RWPE2 (cell line): ENCODE measurements at regions not wholly inside any gene's neighbourhood (a gene's known extent, or its start where the extent isn't known, plus 50 kb on each side); places are given as distances from the start of the nearest gene placed in this dataset.

Source experiments
- ATAC-seq: fragments of 200-7000 bp; cut with Tn5 transposase; 3 replicates; pipeline ENCODE4 v1.9.1; 2021; ENCODE audit warnings: low read depth
- DNase-seq: peaks from one replicate; pipeline ENCODE4 v3.0.0-alpha.2; 2020; ENCODE audit warnings: low spot score
- H3K27ac ChIP-seq: fragments of 450-650 bp; 2 replicates; pipeline ENCODE4 v1.5.1; 2017; ENCODE audit warnings: mild to moderate bottlenecking; ENCODE audit not compliant: poor library complexity, severe bottlenecking
- H3K27me3 ChIP-seq: fragments of 250-450 bp; sonication (Bioruptor Pico); 2 replicates; pipeline ENCODE4 v1.5.1; 2021; ENCODE audit warnings: mild to moderate bottlenecking, moderate library complexity; ENCODE audit not compliant: insufficient read depth, poor library complexity, severe bottlenecking
- H3K36me3 ChIP-seq: fragments of 250-450 bp; sonication (Bioruptor Pico); 2 replicates; pipeline ENCODE4 v1.5.1; 2020; ENCODE audit warnings: low read depth, mild to moderate bottlenecking, moderate library complexity
- H3K4me1 ChIP-seq: fragments of 250-450 bp; sonication (Bioruptor Pico); 2 replicates; pipeline ENCODE4 v1.5.1; 2021; ENCODE audit warnings: mild to moderate bottlenecking, moderate library complexity; ENCODE audit not compliant: insufficient read depth, poor library complexity, severe bottlenecking
- H3K4me3 ChIP-seq: fragments of 250-450 bp; sonication (Bioruptor Pico); 2 replicates; pipeline ENCODE4 v1.5.1; 2021; ENCODE audit warnings: mild to moderate bottlenecking, moderate library complexity; ENCODE audit not compliant: severe bottlenecking
- H3K9me3 ChIP-seq: fragments of 250-450 bp; sonication (Bioruptor Pico); 2 replicates; pipeline ENCODE4 v1.5.1; 2021; ENCODE audit warnings: mild to moderate bottlenecking, moderate library complexity; ENCODE audit not compliant: severe bottlenecking
- CTCF ChIP-seq: fragments of 450-650 bp; IDR thresholded peaks from one replicate; pipeline ENCODE4 v1.5.1; 2017; ENCODE audit warnings: mild to moderate bottlenecking, moderate library complexity; ENCODE audit not compliant: poor library complexity, severe bottlenecking

- DNase-seq: no peak
- H3K4me1 ChIP-seq: no peaks in the 10 kb centered on the region
- no peak overlapping the region for H3K27ac ChIP-seq
- no peak overlapping the region for H3K4me3 ChIP-seq
- no peak for ATAC-seq
- no peaks in the 10 kb centered on the region for H3K36me3 ChIP-seq
- no peaks in the 10 kb centered on the region for H3K9me3 ChIP-seq
- TF ChIP-seq CTCF: no peak
- H3K27me3 ChIP-seq: no peaks in the 10 kb centered on the region
These were observed 1145.4 kb downstream of the OLFM4 start for GRCh38 chr13:54173996-54174395.

- ATAC-seq: no peak
These were observed 1146.9 kb downstream of the OLFM4 start for GRCh38 chr13:54175466-54175865.

GRCh38 chr13:54177466-54177865, 1148.9 kb downstream of the OLFM4 start:
- H3K4me1 ChIP-seq: no peaks in the 10 kb centered on the region
- no peaks in the 10 kb centered on the region for H3K27me3 ChIP-seq
- no peaks in the 10 kb centered on the region for H3K36me3 ChIP-seq
- no peak for DNase-seq
- no peaks in the 10 kb centered on the region for H3K9me3 ChIP-seq
- no peak for ATAC-seq
- no peak overlapping the region for H3K27ac ChIP-seq
- no peak for TF ChIP-seq CTCF
- no peak overlapping the region for H3K4me3 ChIP-seq

More at GRCh38 chr13:54175466-54175865, 1146.9 kb downstream of the OLFM4 start:
- Histone ChIP-seq H3K4me1 (no peaks in the 10 kb centered on the region), H3K27me3 (no peaks in the 10 kb centered on the region), H3K27ac (no peak overlapping the region), H3K9me3 (no peaks in the 10 kb centered on the region), H3K4me3 (no peak overlapping the region), H3K36me3 (no peaks in the 10 kb centered on the region)
- DNase-seq: no peak
- no peak for TF ChIP-seq CTCF

GRCh38 chr13:54183166-54183565, 1154.6 kb downstream of the OLFM4 start:
- Histone ChIP-seq H3K4me1 (no peaks in the 10 kb centered on the region), H3K36me3 (no peaks in the 10 kb centered on the region), H3K9me3 (no peaks in the 10 kb centered on the region), H3K27ac (no peak overlapping the region), H3K27me3 (peaks cover 12% of the 10 kb centered on the region), H3K4me3 (no peak overlapping the region)
- no peak for TF ChIP-seq CTCF
- ATAC-seq: no peak
- no peak for DNase-seq

- DNase-seq (no peak), ATAC-seq (no peak)
- Histone ChIP-seq H3K4me1 (no peaks in the 10 kb centered on the region), H3K36me3 (no peaks in the 10 kb centered on the region), H3K27me3 (peaks cover 12% of the 10 kb centered on the region), H3K9me3 (no peaks in the 10 kb centered on the region), H3K27ac (no peak overlapping the region), H3K4me3 (no peak overlapping the region)
- TF ChIP-seq CTCF: no peak
These were observed 1155.1 kb downstream of the OLFM4 start for GRCh38 chr13:54183728-54184127.
